ENCODE measurements at regions not wholly inside any gene's neighbourhood (a gene's known extent, or its start where the extent isn't known, plus 50 kb on each side); places are given as distances from the start of the nearest gene placed in this dataset.

DNA sequence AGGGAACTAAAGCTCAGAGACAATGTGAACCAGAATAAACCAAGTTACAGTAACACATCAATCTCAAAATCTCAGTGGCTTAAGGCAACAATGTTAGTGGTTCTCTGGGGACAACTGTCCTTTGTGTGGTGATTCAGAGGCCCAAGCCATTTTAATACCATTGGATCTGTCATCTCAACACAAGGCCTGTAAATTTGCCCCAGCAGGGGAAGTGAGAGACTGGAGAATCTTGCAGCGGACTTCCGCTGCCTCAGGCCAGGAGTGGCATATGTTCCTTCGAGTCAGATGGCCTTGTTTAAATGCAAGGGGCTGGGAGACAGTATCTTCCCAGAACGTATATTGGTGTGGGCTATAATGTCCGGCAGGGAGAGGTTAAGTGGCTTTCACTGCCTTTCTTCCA, 126.0 kb downstream of the CD83 start:
- TF ChIP-seq, protein P1, sequence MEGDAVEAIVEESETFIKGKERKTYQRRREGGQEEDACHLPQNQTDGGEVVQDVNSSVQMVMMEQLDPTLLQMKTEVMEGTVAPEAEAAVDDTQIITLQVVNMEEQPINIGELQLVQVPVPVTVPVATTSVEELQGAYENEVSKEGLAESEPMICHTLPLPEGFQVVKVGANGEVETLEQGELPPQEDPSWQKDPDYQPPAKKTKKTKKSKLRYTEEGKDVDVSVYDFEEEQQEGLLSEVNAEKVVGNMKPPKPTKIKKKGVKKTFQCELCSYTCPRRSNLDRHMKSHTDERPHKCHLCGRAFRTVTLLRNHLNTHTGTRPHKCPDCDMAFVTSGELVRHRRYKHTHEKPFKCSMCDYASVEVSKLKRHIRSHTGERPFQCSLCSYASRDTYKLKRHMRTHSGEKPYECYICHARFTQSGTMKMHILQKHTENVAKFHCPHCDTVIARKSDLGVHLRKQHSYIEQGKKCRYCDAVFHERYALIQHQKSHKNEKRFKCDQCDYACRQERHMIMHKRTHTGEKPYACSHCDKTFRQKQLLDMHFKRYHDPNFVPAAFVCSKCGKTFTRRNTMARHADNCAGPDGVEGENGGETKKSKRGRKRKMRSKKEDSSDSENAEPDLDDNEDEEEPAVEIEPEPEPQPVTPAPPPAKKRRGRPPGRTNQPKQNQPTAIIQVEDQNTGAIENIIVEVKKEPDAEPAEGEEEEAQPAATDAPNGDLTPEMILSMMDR (IDR thresholded peaks at IDR 0.05; ENCODE audit: insufficient read depth, low read depth, low read length): no peak
- TF ChIP-seq EZH2 (IDR thresholded peaks at IDR 0.05; ENCODE audit: insufficient read depth, low read length): no peak
